CMK (cell line): ENCODE measurements at regions not wholly inside any gene's neighbourhood (a gene's known extent, or its start where the extent isn't known, plus 50 kb on each side); places are given as distances from the start of the nearest gene placed in this dataset.

ENCODE experiments used
- DNase-seq: peaks from one replicate; pipeline ENCODE4 v3.0.0-alpha.2; 2010; ENCODE audit warnings: low read depth

- no peak for DNase-seq
Observed at GRCh38 chr6:4191271-4191721, 55.9 kb upstream of the ECI2 start.

GRCh38 chr6:4189249-4189648, 53.9 kb upstream of the ECI2 start:
- no peak for DNase-seq

GRCh38 chr6:4188801-4189200, 53.4 kb upstream of the ECI2 start:
- DNase-seq: no peak

GRCh38 chr6:4187480-4187879, 52.1 kb upstream of the ECI2 start:
- DNase-seq: no peak

GRCh38 chr6:4186385-4186784, 51.0 kb upstream of the ECI2 start:
- no peak for DNase-seq

GRCh38 chr6:4185846-4186245, 50.5 kb upstream of the ECI2 start:
- no peak for DNase-seq

- no peak for DNase-seq
Observed at GRCh38 chr6:4185419-4185818, 50.0 kb upstream of the ECI2 start.
